ENCODE measurements at regions not wholly inside any gene's neighbourhood (a gene's known extent, or its start where the extent isn't known, plus 50 kb on each side); places are given as distances from the start of the nearest gene placed in this dataset.

GRCh38 chr15:46277451-46277850, 642.6 kb downstream of the SQOR start:
- Histone ChIP-seq H3K4me1 (ENCODE audit: control insufficient read depth in 1 of 2, insufficient read depth in 2 of 2, low read length in 2 of 2) (peaks cover 0 to 5% of the 10 kb centered on the region in 2 donors), H3K27me3 (ENCODE audit: control insufficient read depth in 1 of 2, insufficient read depth in 2 of 2, low read length in 1 of 2) (no peaks in the 10 kb centered on the region), H3K36me3 (ENCODE audit: control insufficient read depth in 1 of 2, insufficient read depth in 2 of 2, low read length in 1 of 2) (no peaks in the 10 kb centered on the region), H3K27ac (ENCODE audit: low read depth in 1 of 2, low read length in 2 of 2) (no peak overlapping the region), H3K9me3 (ENCODE audit: control insufficient read depth, low read length) (no peaks in the 10 kb centered on the region), H3K4me3 (ENCODE audit: low read length in 2 of 2) (no peak overlapping the region)
- ATAC-seq (ENCODE audit: low FRiP score) (no peak), DNase-seq (no peak)
- intact Hi-C loops (cut with DNase I) = no loop called here

GRCh38 chr15:46278062-46278461, 643.2 kb downstream of the SQOR start:
- Histone ChIP-seq H3K36me3 (ENCODE audit: control insufficient read depth in 1 of 2, insufficient read depth in 2 of 2, low read length in 1 of 2) (no peaks in the 10 kb centered on the region), H3K27ac (ENCODE audit: low read depth in 1 of 2, low read length in 2 of 2) (no peak overlapping the region), H3K9me3 (ENCODE audit: control insufficient read depth, low read length) (no peaks in the 10 kb centered on the region), H3K27me3 (ENCODE audit: control insufficient read depth in 1 of 2, insufficient read depth in 2 of 2, low read length in 1 of 2) (no peaks in the 10 kb centered on the region), H3K4me3 (ENCODE audit: low read length in 2 of 2) (no peak overlapping the region), H3K4me1 (ENCODE audit: control insufficient read depth in 1 of 2, insufficient read depth in 2 of 2, low read length in 2 of 2) (peaks cover 0 to 5% of the 10 kb centered on the region in 2 donors)
- no peak for ATAC-seq (ENCODE audit: low FRiP score)
- DNase-seq = no peak
- intact Hi-C loops (cut with DNase I) = no loop called here
- WGBS, 2 donors = 28 to 37% methylated on average over 5 of the region's 5 CpGs

- intact Hi-C loops (cut with DNase I) = no loop called here
- DNase-seq = no peak
- ATAC-seq (ENCODE audit: low FRiP score) = no peak
- Histone ChIP-seq H3K36me3 (ENCODE audit: control insufficient read depth in 1 of 2, insufficient read depth in 2 of 2, low read length in 1 of 2) (no peaks in the 10 kb centered on the region), H3K4me3 (ENCODE audit: low read length in 2 of 2) (no peak overlapping the region), H3K4me1 (ENCODE audit: control insufficient read depth in 1 of 2, insufficient read depth in 2 of 2, low read length in 2 of 2) (peaks cover 0 to 5% of the 10 kb centered on the region in 2 donors), H3K27me3 (ENCODE audit: control insufficient read depth in 1 of 2, insufficient read depth in 2 of 2, low read length in 1 of 2) (no peaks in the 10 kb centered on the region), H3K9me3 (ENCODE audit: control insufficient read depth, low read length) (no peaks in the 10 kb centered on the region), H3K27ac (ENCODE audit: low read depth in 1 of 2, low read length in 2 of 2) (no peak overlapping the region)
- WGBS, 2 donors = 4 to 7% methylated on average over 5 of the region's 5 CpGs
Measured at GRCh38 chr15:46278486-46279090, 643.8 kb downstream of the SQOR start.

GRCh38 chr15:46280762-46281542, 646.1 kb downstream of the SQOR start:
- intact Hi-C loops (cut with DNase I) = no loop called here
- H3K4me3 ChIP-seq (ENCODE audit: low read length in 2 of 2) = no peak overlapping the region
- WGBS, 2 donors = 74 to 76% methylated on average over 4 of the region's 4 CpGs

GRCh38 chr15:46293550-46293949, 658.7 kb downstream of the SQOR start:
- DNase-seq (no peak), ATAC-seq (ENCODE audit: low FRiP score) (no peak)
- no peak overlapping the region for H3K27ac ChIP-seq (ENCODE audit: low read depth in 1 of 2, low read length in 2 of 2)
- WGBS, 2 donors = 96 to 97% methylated on average over 3 of the region's 3 CpGs
- no peaks in the 10 kb centered on the region for H3K27me3 ChIP-seq (ENCODE audit: control insufficient read depth in 1 of 2, insufficient read depth in 2 of 2, low read length in 1 of 2)
- peaks cover 0 to 2% of the 10 kb centered on the region in 2 donors for H3K4me1 ChIP-seq (ENCODE audit: control insufficient read depth in 1 of 2, insufficient read depth in 2 of 2, low read length in 2 of 2)
- peaks cover 1% of the 10 kb centered on the region for H3K9me3 ChIP-seq (ENCODE audit: control insufficient read depth, low read length)
- intact Hi-C loops (cut with DNase I) = no loop called here
- H3K36me3 ChIP-seq (ENCODE audit: control insufficient read depth in 1 of 2, insufficient read depth in 2 of 2, low read length in 1 of 2) = no peaks in the 10 kb centered on the region
- H3K4me3 ChIP-seq (ENCODE audit: low read length in 2 of 2) = no peak overlapping the region

More at GRCh38 chr15:46280762-46281542, 646.1 kb downstream of the SQOR start:
- H3K27ac ChIP-seq (ENCODE audit: low read depth in 1 of 2, low read length in 2 of 2) = no peak overlapping the region
- no peaks in the 10 kb centered on the region for H3K9me3 ChIP-seq (ENCODE audit: control insufficient read depth, low read length)
- peaks cover 0 to 5% of the 10 kb centered on the region in 2 donors for H3K4me1 ChIP-seq (ENCODE audit: control insufficient read depth in 1 of 2, insufficient read depth in 2 of 2, low read length in 2 of 2)
- ATAC-seq (ENCODE audit: low FRiP score) = no peak
- no peak for DNase-seq
- no peaks in the 10 kb centered on the region for H3K27me3 ChIP-seq (ENCODE audit: control insufficient read depth in 1 of 2, insufficient read depth in 2 of 2, low read length in 1 of 2)
- no peaks in the 10 kb centered on the region for H3K36me3 ChIP-seq (ENCODE audit: control insufficient read depth in 1 of 2, insufficient read depth in 2 of 2, low read length in 1 of 2)

GRCh38 chr15:46296002-46296401, 661.2 kb downstream of the SQOR start:
- intact Hi-C loops (cut with DNase I) = no loop called here
- ATAC-seq (ENCODE audit: low FRiP score) (no peak), DNase-seq (no peak)
- Histone ChIP-seq H3K9me3 (ENCODE audit: control insufficient read depth, low read length) (peaks cover 1% of the 10 kb centered on the region), H3K4me3 (ENCODE audit: low read length in 2 of 2) (no peak overlapping the region), H3K27ac (ENCODE audit: low read depth in 1 of 2, low read length in 2 of 2) (no peak overlapping the region), H3K27me3 (ENCODE audit: control insufficient read depth in 1 of 2, insufficient read depth in 2 of 2, low read length in 1 of 2) (no peaks in the 10 kb centered on the region), H3K36me3 (ENCODE audit: control insufficient read depth in 1 of 2, insufficient read depth in 2 of 2, low read length in 1 of 2) (no peaks in the 10 kb centered on the region), H3K4me1 (ENCODE audit: control insufficient read depth in 1 of 2, insufficient read depth in 2 of 2, low read length in 2 of 2) (peaks cover 0 to 2% of the 10 kb centered on the region in 2 donors)
- 86 to 89% methylated on average over 8 of the region's 8 CpGs for WGBS, 2 donors

GRCh38 chr15:46296797-46297196, 662.0 kb downstream of the SQOR start:
- Histone ChIP-seq H3K36me3 (ENCODE audit: control insufficient read depth in 1 of 2, insufficient read depth in 2 of 2, low read length in 1 of 2) (no peaks in the 10 kb centered on the region), H3K4me1 (ENCODE audit: control insufficient read depth in 1 of 2, insufficient read depth in 2 of 2, low read length in 2 of 2) (peaks cover 0 to 2% of the 10 kb centered on the region in 2 donors), H3K9me3 (ENCODE audit: control insufficient read depth, low read length) (peaks cover 1% of the 10 kb centered on the region), H3K27ac (ENCODE audit: low read depth in 1 of 2, low read length in 2 of 2) (no peak overlapping the region), H3K4me3 (ENCODE audit: low read length in 2 of 2) (no peak overlapping the region), H3K27me3 (ENCODE audit: control insufficient read depth in 1 of 2, insufficient read depth in 2 of 2, low read length in 1 of 2) (no peaks in the 10 kb centered on the region)
- WGBS, 2 donors = 75 to 77% methylated on average over 2 of the region's 2 CpGs
- intact Hi-C loops (cut with DNase I) = no loop called here
- no peak for DNase-seq
- ATAC-seq (ENCODE audit: low FRiP score) = no peak

GRCh38 chr15:46297766-46298165, 662.9 kb downstream of the SQOR start:
- no peak overlapping the region for H3K27ac ChIP-seq (ENCODE audit: low read depth in 1 of 2, low read length in 2 of 2)
- H3K36me3 ChIP-seq (ENCODE audit: control insufficient read depth in 1 of 2, insufficient read depth in 2 of 2, low read length in 1 of 2) = no peaks in the 10 kb centered on the region
- no peak for ATAC-seq (ENCODE audit: low FRiP score)
- DNase-seq = no peak
- no peak overlapping the region for H3K4me3 ChIP-seq (ENCODE audit: low read length in 2 of 2)
- WGBS, 2 donors = 15% methylated on average over 3 of the region's 3 CpGs
- peaks cover 0 to 2% of the 10 kb centered on the region in 2 donors for H3K4me1 ChIP-seq (ENCODE audit: control insufficient read depth in 1 of 2, insufficient read depth in 2 of 2, low read length in 2 of 2)
- H3K9me3 ChIP-seq (ENCODE audit: control insufficient read depth, low read length) = peaks cover 1% of the 10 kb centered on the region
- no peaks in the 10 kb centered on the region for H3K27me3 ChIP-seq (ENCODE audit: control insufficient read depth in 1 of 2, insufficient read depth in 2 of 2, low read length in 1 of 2)
- intact Hi-C loops (cut with DNase I) = no loop called here

- no peaks in the 10 kb centered on the region for H3K27me3 ChIP-seq (ENCODE audit: control insufficient read depth in 1 of 2, insufficient read depth in 2 of 2, low read length in 1 of 2)
- peaks cover 0 to 2% of the 10 kb centered on the region in 2 donors for H3K4me1 ChIP-seq (ENCODE audit: control insufficient read depth in 1 of 2, insufficient read depth in 2 of 2, low read length in 2 of 2)
- intact Hi-C loops (cut with DNase I) = no loop called here
- DNase-seq = no peak
- H3K9me3 ChIP-seq (ENCODE audit: control insufficient read depth, low read length) = no peaks in the 10 kb centered on the region
- WGBS, 2 donors = 64 to 67% methylated on average over 6 of the region's 6 CpGs
- H3K36me3 ChIP-seq (ENCODE audit: control insufficient read depth in 1 of 2, insufficient read depth in 2 of 2, low read length in 1 of 2) = no peaks in the 10 kb centered on the region
- H3K4me3 ChIP-seq (ENCODE audit: low read length in 2 of 2) = no peak overlapping the region
- no peak overlapping the region for H3K27ac ChIP-seq (ENCODE audit: low read depth in 1 of 2, low read length in 2 of 2)
- no peak for ATAC-seq (ENCODE audit: low FRiP score)
Measured at GRCh38 chr15:46300716-46301115, 665.9 kb downstream of the SQOR start.

Data from aorta (tissue), 5 donors.